Loucy (cell line): ENCODE measurements at regions not wholly inside any gene's neighbourhood (a gene's known extent, or its start where the extent isn't known, plus 50 kb on each side); places are given as distances from the start of the nearest gene placed in this dataset.

Experiments
- EZH2phosphoT487 ChIP-seq: fragments of 200-600 bp; IDR thresholded peaks from 2 replicates; pipeline ENCODE4 v1.6.1; 2018; ENCODE audit warnings: antibody characterized with exemption, mild to moderate bottlenecking, moderate library complexity, borderline replicate concordance
- TF ChIP-seq, protein P1 (sequence below): fragments of 200-600 bp; sonication (generic); conservative IDR thresholded peaks from 2 replicates; pipeline ENCODE4 v1.5.1; 2014; ENCODE audit warnings: mild to moderate bottlenecking, antibody characterized with exemption, low read length

DNA sequence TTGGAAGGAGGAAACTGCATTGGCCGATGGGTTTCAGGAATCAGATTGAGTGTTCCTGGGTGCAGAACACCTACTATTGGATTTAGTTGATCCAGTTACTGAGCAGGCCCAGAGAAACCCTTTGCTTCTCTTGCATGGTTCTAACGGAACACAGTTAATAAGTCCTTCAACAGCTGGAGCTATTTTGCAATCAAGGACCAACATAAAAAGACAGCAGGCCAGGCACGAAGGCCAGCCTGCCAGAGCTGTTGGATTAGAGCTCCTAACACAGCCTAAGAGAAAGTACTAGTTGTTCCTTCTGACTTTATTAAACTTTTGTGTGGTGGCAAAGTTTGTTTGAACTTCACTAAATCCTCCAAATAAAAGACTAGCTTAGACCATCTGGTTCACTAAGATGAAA lies 148.0 kb upstream of the LMO4 start:
- TF ChIP-seq, protein P1, sequence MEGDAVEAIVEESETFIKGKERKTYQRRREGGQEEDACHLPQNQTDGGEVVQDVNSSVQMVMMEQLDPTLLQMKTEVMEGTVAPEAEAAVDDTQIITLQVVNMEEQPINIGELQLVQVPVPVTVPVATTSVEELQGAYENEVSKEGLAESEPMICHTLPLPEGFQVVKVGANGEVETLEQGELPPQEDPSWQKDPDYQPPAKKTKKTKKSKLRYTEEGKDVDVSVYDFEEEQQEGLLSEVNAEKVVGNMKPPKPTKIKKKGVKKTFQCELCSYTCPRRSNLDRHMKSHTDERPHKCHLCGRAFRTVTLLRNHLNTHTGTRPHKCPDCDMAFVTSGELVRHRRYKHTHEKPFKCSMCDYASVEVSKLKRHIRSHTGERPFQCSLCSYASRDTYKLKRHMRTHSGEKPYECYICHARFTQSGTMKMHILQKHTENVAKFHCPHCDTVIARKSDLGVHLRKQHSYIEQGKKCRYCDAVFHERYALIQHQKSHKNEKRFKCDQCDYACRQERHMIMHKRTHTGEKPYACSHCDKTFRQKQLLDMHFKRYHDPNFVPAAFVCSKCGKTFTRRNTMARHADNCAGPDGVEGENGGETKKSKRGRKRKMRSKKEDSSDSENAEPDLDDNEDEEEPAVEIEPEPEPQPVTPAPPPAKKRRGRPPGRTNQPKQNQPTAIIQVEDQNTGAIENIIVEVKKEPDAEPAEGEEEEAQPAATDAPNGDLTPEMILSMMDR: no peak
- no peak for TF ChIP-seq EZH2phosphoT487
